ENCODE measurements at regions not wholly inside any gene's neighbourhood (a gene's known extent, or its start where the extent isn't known, plus 50 kb on each side); places are given as distances from the start of the nearest gene placed in this dataset.
"Not testable (repeated sequence)": the region's sequence is repeated elsewhere in the genome, so short reads cannot be mapped to it uniquely, and the experiment has no call there.

GRCh38 chr4:189498457-189498856 lies 442.2 kb upstream of the FRG1 start:
- DNase-seq (ENCODE audit: low read depth, low spot score), result no peak

- no peak for DNase-seq (ENCODE audit: low read depth, low spot score)
These were observed 441.0 kb upstream of the FRG1 start for GRCh38 chr4:189499696-189500095.

DNA sequence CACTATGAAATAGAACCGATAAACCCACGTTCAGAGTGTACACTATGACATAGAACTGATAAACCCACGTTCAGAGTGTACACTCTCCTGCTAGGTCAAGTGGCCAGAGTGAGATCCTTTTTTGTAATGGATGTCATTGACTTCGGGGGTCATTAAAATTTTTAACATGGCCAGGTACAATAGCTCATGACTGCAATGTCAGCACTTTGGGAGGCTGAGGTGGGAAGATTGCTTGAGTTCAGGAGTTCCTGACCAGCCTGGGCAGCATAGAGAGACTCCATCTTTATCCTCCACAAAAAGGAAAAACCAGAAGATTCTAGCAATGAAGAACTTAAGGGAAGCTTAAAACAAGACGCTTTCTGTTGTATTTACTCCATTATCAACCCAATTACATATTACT lies 439.7 kb upstream of the FRG1 start:
- DNase-seq (ENCODE audit: low read depth, low spot score), result no peak

GRCh38 chr4:189502841-189503435 lies 437.7 kb upstream of the FRG1 start:
- no peak for DNase-seq (ENCODE audit: low read depth, low spot score)

- no peak for DNase-seq (ENCODE audit: low read depth, low spot score)
These were observed 436.5 kb upstream of the FRG1 start for GRCh38 chr4:189504220-189504619.

DNA sequence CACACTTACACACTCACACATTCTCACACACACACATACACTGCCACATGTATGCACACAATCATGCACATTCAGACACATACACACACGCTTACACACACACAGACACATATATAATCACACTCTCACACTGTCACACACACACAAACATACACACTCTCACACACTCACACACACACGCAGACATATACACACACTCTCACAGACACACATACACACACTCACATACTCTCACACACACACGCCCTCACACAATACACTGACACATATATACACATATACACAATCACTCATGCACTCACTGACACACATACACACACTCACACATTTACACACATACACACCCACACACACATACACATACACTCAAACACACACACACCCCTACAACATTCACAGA lies 435.3 kb upstream of the FRG1 start:
- no peak for DNase-seq (ENCODE audit: low read depth, low spot score)

- DNase-seq (ENCODE audit: low read depth, low spot score), result no peak
These were observed 434.6 kb upstream of the FRG1 start for GRCh38 chr4:189506080-189506479.

DNA sequence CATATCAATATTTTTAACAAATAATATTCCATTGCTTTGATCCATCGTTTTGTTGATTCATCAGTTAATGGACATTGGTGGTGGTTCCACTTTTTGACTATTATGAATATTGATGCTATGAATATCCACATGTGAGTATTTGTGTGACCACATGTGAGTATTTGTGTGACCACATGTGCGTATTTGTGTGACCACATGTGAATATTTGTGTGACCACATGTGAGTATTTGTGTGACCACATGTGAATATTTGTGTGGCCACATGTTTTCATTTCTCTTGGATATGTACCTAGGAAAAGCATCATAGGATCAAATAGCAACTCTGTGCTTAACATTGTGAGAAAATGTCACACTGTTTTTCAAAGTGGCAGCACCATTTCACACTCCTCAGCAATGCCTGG lies 433.6 kb upstream of the FRG1 start:
- no peak for DNase-seq (ENCODE audit: low read depth, low spot score)

- no peak for DNase-seq (ENCODE audit: low read depth, low spot score)
These were observed 430.1 kb upstream of the FRG1 start for GRCh38 chr4:189510601-189511000.

- DNase-seq (ENCODE audit: low read depth, low spot score), result no peak
These were observed 429.1 kb upstream of the FRG1 start for GRCh38 chr4:189511581-189511980.

DNA sequence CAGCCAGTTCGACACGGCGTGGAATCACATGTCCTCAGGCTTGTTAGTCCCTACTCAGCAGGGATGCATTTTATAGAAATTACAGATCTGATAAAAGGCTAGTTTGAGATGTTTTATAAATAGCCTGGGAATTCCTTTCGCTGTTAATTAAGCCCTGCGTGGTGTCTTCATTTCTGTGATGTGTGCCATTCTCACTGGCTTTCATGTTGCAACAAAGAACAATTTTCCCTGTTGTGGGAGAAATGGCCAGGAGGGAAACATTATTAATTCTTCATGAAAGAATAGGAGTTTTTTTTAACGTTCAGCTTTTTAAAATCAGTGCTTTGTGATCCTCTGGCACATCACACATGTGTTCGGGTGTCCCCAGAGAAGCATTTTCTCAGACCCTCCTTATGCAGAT lies 427.3 kb upstream of the FRG1 start:
- no peak for DNase-seq (ENCODE audit: low read depth, low spot score)

DNA sequence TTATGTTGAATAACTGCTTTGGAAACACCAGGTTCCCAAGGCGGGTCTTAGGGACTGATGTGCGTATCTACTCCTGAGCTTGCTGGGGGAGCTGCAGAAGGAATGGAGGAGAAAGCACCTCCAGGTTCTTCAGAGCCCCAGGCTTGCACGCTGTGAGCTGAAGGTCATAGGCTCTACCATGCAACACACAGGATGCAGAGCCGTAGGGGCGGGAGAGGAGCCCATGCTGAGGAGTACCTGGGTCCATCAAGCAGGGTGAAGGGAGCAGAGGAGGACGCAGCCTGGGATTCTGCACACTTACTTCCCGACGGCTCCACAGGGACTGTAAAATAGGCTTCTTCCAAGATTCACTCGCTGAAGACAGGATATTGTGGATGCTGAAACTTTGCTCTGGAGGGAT lies 426.5 kb upstream of the FRG1 start:
- DNase-seq (ENCODE audit: low read depth, low spot score), result no peak

GRCh38 chr4:189516902-189517301 lies 423.8 kb upstream of the FRG1 start:
- no peak for DNase-seq (ENCODE audit: low read depth, low spot score)

DNA sequence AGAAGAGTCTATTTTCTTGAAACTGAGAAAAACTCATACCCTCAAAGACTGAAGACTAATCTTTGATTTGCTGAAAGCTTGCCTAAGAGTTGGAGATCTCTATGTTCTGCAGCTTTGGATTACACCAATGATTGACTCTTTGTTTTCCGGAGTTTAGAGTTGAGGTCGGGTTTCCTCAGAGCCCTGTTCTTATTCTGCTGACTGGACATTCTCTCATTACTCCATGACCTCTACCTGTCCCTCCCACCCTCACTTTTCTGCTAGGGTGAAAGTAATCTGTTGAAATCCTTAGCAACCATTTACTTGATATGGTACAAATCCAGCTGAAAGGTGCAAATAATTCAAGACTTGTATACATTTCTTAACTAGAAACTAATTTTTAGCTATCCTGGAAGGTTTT lies 421.5 kb upstream of the FRG1 start:
- no peak for DNase-seq (ENCODE audit: low read depth, low spot score)

- no peak for DNase-seq (ENCODE audit: low read depth, low spot score)
These were observed 415.4 kb upstream of the FRG1 start for GRCh38 chr4:189525304-189525703.

- no peak for DNase-seq (ENCODE audit: low read depth, low spot score)
These were observed 409.8 kb upstream of the FRG1 start for GRCh38 chr4:189530848-189531247.

DNA sequence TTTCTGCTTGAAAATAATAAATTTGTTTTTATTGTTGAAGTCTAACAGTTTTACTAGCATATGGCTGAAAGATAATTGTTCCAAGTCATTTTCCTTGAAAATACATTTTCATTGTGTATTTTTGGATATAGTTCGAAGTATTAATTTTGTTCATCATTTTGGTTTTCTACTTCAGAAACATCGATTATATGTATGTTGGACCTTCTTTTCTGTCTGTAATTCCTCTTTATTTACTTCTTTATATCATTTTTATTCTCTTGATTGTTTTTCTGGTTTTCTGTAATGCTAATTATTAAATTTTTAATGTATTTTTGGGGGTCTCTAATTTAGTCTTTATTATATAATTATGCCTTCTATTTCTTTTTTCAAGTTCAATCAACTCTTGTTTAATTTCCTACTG lies 407.1 kb upstream of the FRG1 start:
- no peak for DNase-seq (ENCODE audit: low read depth, low spot score)

DNA sequence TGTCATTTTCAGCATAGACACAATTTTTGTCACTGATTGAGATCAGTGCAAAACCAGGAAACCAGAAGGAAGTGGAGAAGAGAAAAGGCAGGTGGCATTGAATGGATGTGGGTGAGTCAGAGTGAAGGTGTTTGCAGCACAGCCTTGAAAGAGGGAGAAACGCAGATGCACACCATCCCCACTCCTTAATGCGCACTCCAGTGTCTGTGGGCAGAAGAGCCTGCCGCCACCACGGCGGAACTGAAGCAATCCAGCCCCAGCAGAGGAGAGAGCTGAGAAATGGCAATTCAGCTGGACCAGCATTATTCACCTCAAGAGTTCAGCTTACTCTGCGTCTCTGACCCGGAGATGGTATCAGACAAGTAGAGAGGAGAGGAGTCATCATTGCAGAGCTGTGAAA lies 393.1 kb upstream of the FRG1 start:
- DNase-seq (ENCODE audit: low read depth, low spot score), result no peak

DNA sequence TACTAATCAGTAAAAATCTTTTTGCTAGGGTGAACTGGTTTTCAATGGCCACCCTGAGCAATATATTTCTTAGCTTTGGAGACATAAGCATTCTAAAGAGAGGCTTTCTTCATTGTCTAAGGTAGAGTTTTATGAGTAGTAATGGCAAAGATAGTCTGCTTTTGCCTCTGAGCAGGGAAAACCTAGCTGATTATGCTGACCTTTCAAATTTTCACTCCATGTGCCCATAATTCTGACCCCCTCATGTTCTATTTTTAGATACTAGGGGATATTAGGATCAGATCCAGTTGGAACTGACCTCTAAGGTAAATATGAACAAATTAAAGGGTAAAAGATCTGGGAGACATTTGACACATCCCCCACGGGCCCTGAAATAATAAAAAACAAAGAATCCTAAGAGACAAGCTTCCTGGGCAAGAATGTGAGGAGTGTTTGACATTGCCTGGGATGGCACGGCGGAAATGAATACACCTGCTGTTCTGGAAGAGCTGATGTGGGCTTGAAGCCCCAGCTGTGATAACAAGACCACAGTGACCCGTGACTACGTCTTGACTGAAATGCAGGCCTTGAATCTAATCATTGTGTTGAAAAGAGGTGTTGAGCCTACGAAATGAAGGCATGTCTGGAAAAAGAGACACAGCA lies 392.1 kb upstream of the FRG1 start:
- no peak for DNase-seq (ENCODE audit: low read depth, low spot score)

DNA sequence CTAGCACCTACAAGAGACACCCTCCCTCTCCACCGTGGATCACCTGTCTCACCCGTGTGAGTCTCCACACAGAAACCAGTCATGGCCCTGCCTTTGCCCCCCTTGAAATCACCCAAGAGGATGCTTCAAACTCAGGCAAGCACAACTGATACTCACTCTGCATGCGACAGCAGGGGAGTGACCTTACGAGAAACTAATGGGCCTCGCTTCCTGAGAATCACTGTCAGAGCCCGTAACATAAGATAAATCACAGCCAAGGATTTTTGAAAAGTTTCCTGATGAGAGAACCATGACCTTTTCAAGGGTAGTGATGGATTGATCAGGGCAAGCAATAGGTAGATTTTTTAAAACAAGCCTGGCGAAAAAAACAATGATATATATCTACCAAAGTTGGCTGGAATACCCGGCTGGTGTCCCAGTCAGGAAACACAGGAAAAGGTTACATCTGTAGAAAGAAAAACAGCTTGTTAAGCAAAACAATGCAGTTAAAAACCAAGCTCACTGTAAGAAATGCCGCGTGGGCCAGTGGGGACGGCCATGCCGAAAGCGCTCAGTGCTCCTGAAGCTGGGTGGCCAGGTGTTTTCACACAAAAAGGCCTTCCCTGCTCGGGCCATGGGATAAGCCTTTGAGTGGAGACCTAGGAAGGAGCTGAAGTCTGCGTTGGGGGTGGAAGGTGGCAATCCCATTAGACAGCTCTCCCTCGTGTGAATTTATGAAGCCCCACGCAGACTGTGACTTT lies 388.6 kb upstream of the FRG1 start:
- DNase-seq (ENCODE audit: low read depth, low spot score), result not testable (repeated sequence)

DNA sequence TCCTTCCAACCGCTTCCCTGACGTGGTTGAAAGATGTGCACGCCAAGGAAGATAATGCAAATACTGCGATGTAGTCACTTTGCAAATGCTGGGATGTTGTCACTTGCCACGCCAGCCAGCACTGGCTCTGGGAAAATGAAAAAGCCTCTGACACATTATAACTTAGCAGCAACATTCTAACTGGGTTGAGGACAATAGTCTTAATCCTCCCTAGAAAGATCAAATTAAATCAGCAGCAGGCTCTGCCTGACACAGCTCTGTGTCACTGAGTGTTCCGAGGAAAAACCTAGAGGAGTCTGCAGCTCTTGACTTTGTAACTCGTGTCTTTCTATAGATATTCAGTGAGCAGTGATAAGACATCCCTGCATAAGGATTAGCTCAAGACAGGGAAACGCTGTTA lies 380.1 kb upstream of the FRG1 start:
- DNase-seq (ENCODE audit: low read depth, low spot score), result not testable (repeated sequence)

DNA sequence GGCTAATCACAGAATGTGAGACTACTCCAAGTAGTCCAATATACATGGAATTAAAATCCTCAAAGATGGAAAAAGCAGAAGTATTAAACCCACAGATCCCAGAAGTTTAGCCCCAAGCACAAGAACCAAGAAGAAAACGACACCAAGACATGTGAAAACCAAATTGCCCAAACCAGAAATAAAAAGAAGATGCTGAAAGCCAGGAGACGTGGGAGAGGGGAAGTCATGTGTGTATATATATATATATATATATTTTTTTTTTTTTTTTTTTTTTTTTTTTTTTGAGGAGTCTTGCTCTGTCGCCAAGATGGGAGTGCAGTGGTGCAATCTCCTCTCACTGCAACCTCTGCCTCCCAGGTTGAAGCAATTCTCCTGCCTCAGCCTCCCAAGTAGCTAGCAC lies 376.9 kb upstream of the FRG1 start:
- DNase-seq (ENCODE audit: low read depth, low spot score), result not testable (repeated sequence)

- not testable (repeated sequence) for DNase-seq (ENCODE audit: low read depth, low spot score)
These were observed 374.4 kb upstream of the FRG1 start for GRCh38 chr4:189566271-189566670.
